Umbilical cord (tissue), 1 donor: ENCODE measurements at regions not wholly inside any gene's neighbourhood (a gene's known extent, or its start where the extent isn't known, plus 50 kb on each side); places are given as distances from the start of the nearest gene placed in this dataset.
A peak's percentile ranks its signal among the peaks of the same experiment; 100 is the strongest.

Experiments
- DNase-seq: peaks from one replicate; pipeline ENCODE4 v3.0.0-alpha.2; 2015; ENCODE audit warnings: low spot score

DNA sequence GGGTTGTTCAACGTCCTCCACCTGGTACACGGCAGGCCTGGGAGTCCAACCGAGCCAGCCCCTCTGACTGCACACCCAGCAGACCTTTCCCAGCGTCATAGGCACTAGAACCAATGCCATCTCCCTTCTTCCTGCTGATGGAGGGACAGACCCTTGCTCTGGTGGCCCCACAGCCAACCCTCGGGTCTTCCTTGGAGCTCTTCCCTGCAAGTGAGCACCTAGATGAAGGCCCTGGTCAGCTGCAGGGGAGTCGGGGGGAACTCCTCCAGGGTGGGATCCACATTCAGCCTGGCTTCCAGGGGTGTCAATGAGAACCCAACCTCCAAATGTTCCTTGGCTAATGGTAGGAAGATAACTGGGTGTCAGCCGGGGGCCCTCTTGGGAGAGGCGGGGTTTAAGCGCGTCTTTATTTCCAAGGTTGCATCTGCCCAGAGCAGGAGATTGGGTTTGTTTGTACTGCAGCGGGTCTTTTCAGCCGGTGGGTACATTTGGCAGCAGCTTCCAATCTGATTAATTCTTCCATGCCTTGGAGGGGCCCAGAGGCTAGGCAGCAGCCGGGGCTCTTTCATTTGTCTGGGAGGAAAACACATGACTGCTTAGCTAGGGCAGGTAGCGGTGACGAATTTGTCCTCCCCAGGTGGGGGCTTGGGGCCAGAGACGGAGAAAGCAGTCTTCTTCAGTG lies 56.0 kb upstream of the SHISAL1 start:
- no peak for DNase-seq

GRCh38 chr22:44366372-44367300 lies 53.9 kb upstream of the SHISAL1 start:
- DNase-seq: no peak

DNA sequence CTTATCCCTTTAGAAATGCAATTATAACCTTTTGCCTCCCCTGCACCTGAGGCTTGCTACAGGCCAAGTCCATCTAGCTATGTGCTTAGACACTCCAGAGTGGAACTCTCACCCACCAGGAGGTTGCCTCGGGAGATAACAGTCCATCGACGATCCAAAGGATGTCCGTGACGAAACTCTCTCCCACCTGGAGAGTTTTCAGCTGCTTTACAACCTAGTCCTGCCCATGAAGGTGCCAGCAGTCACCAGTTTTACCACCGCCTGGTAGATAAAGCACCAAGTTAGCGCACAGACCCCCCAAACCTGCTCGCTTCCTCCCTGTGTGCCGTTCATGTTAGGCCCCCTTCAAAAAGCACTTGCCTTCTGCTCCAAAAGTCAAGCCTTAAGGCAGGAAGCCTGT lies 53.1 kb upstream of the SHISAL1 start:
- DNase-seq: no peak

DNA sequence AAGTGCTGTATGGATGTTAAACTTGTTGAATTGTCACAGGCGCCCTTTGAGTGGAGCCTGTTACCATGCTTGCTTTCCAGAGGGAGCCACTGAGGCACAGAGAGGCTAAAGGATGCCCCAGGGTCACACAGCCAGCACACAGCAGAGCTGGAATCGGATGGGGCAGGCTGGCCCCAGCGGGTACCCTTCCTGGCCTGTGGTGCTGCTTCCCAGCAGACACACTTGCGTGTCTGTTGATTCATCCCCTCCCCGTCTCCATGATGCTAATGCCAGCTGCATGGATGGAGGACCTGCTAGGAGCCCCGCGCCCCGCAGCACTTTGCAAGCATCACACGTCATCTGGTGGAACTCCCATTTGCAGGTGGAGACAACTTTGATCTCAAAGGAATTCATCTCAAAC lies 52.4 kb upstream of the SHISAL1 start:
- DNase-seq: no peak

DNA sequence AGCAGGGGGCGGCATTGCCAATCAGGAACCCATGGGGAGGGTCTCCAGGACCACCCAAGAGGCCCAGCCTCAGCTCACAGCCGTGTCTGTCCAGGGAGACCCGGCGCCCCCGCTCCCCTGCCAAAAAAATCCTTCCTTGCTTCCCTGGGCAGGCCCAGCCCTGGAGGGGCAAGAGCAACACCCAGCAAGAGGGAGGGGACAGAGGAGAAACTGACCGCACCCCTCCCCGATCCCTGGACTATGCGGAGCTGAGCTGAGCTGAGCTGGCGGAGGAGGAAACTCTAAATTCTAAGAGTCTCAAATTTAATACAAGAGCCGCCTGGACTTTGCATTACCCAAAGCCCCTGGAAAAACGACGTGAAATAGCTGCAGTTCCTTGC lies 52.0 kb upstream of the SHISAL1 start:
- peak; percentile 56 for DNase-seq

GRCh38 chr22:44363980-44364750 lies 51.4 kb upstream of the SHISAL1 start:
- peak; percentile 21 for DNase-seq

DNA sequence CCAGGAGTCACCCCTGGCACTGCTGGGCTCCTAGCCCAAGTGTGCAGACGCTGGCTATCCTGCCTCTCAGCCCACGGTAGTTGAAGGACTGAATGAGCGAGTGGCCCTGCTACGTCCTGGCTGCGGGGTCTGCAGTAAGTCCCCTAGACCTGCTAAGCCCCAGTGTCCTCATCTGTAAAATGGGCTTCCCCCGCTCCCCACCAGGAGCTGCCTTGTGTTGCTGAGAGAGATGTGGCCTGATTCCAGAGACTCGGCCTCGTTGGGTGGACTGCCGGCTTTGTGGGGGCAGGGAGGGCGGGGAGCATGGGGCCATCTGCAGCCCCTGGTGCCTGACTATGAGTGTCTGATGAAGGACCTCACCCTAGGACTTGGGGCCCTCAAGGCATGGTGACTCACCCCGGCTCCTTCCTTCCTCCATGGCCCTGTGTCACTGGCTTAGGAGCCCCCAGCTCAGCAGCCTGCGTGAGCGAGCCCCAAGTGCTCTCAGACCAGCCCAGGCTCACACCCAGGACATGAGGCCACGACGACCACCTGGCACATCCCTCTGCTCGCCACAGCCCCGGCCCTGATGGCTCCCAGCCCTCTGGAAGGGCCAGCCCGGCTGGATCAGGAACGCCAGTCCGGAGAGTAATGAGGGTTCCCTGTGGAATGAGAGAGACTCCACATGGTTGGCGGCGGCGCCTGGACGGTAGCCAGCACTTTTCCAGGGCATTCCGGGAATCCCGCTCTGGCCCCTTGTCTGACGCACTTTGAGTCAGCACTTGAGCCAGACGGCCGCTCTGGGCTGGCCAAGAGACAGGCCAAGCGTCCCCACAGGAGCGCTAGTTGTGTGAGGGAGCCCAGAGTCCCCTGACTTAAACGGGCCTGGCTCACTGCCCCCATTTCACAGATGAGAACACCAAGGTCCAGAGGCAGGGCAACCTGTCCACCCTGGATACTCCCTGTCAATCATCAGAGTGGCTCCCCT lies 50.5 kb upstream of the SHISAL1 start:
- DNase-seq: peak; percentile 79

- no peak for DNase-seq
These were observed 49.7 kb upstream of the SHISAL1 start for GRCh38 chr22:44362249-44363012.
